Endothelial cell of umbilical vein (primary cell): ENCODE measurements at regions not wholly inside any gene's neighbourhood (a gene's known extent, or its start where the extent isn't known, plus 50 kb on each side); places are given as distances from the start of the nearest gene placed in this dataset.

ENCODE experiments used
- BruUV-seq: library from RNA; stranded (reverse); fragments of 400-500 nt; replicated peaks from 2 replicates; lab custom pipeline; 2021; lab: Mats Ljungman, UMichigan
- CTCF ChIA-PET: fragments of 300-600, 350-600 bp; sonication (Branson Sonifier 250); formaldehyde crosslinking; loops from one replicate; lab custom pipeline; 2021; ENCODE audit warnings: antibody characterized with exemption, inconsistent platforms; lab: Charles Lee
- POLR2A ChIA-PET: fragments of 300-600, 350-600 bp; sonication (Branson Sonifier 250); formaldehyde crosslinking; loops from one replicate; lab custom pipeline; 2021; ENCODE audit warnings: antibody characterized with exemption, inconsistent platforms; lab: Charles Lee
- DNase-seq: peaks from one replicate; pipeline ENCODE4 v3.0.0-alpha.2; 2011; ENCODE audit warnings: low read depth, low spot score
- FAIRE-seq: peaks from 2 replicates; lab custom pipeline; 2011; peaks lifted over from hg19 to GRCh38; lab: Jason Lieb, UNC
- H2AFZ ChIP-seq: 2 replicates; pipeline ENCODE4 v1.6.0; 2012; ENCODE audit warnings: low read depth, low read length, control low read depth, inconsistent platforms
- H3K27ac ChIP-seq: 2 replicates; pipeline ENCODE4 v1.5.1; 2011; ENCODE audit warnings: low read depth, mild to moderate bottlenecking, control low read depth, low read length, moderate library complexity; ENCODE audit not compliant: insufficient read depth
- H3K27me3 ChIP-seq, 2 experiments: 2 replicates each; pipeline versions ENCODE4 v1.6.0 to v1.6.1; 2011; ENCODE audit warnings: low read length in 2 of 2, mixed read lengths in 1 of 2; ENCODE audit not compliant: control insufficient read depth in 2 of 2, insufficient read depth in 2 of 2
- H3K36me3 ChIP-seq, 2 experiments: 2 replicates in 1 of 2; 3 replicates in 1 of 2; pipeline ENCODE4 v1.5.1; 2011; ENCODE audit warnings: low read length in 2 of 2, mild to moderate bottlenecking in 1 of 2, moderate library complexity in 1 of 2; ENCODE audit not compliant: control insufficient read depth in 2 of 2, insufficient read depth in 2 of 2; ENCODE audit errors: extremely low read depth in 1 of 2
- H3K4me1 ChIP-seq: 3 replicates; pipeline ENCODE4 v1.5.1; 2011; ENCODE audit warnings: mild to moderate bottlenecking, low read length; ENCODE audit not compliant: control insufficient read depth, insufficient read depth; ENCODE audit errors: extremely low read depth
- H3K4me2 ChIP-seq: 2 replicates; pipeline ENCODE4 v1.6.1; 2011; ENCODE audit warnings: low read length, control low read depth, mixed read lengths; ENCODE audit not compliant: insufficient read depth
- H3K4me3 ChIP-seq, 3 experiments: fragments of 200-600 bp in 1 of 3; sonication (generic), shearing (Covaris generic) in 1 of 3; replicated peaks in 1 of 3; 2 replicates each; pipeline ENCODE4 v1.5.1; 2011 to 2016; ENCODE audit warnings: control low read depth in 3 of 3, low read length in 3 of 3, mild to moderate bottlenecking in 2 of 3, inconsistent platforms in 1 of 3, low read depth in 1 of 3, moderate library complexity in 1 of 3; ENCODE audit not compliant: insufficient read depth in 1 of 3
- H3K79me2 ChIP-seq: 2 replicates; pipeline ENCODE4 v1.6.0; 2012; ENCODE audit warnings: low read length, inconsistent platforms; ENCODE audit not compliant: control insufficient read depth, insufficient read depth
- H3K9ac ChIP-seq: replicated peaks from 2 replicates; pipeline ENCODE3; 2011; ENCODE audit warnings: low read length, control low read depth; ENCODE audit not compliant: insufficient read depth; ENCODE audit errors: extremely low read depth
- H3K9me1 ChIP-seq: replicated peaks from 3 replicates; pipeline ENCODE4 v1.6.0; 2011; ENCODE audit warnings: mild to moderate bottlenecking, low read length; ENCODE audit not compliant: control insufficient read depth, insufficient read depth; ENCODE audit errors: extremely low read depth
- H3K9me3 ChIP-seq: replicated peaks from 2 replicates; pipeline ENCODE4 v1.5.1; 2012; ENCODE audit warnings: low read length, inconsistent platforms; ENCODE audit not compliant: control insufficient read depth, insufficient read depth
- H4K20me1 ChIP-seq: replicated peaks from 2 replicates; pipeline ENCODE3; 2011; ENCODE audit warnings: mild to moderate bottlenecking, low read length; ENCODE audit not compliant: control insufficient read depth, insufficient read depth; ENCODE audit errors: extremely low read depth
- EZH2 ChIP-seq: IDR thresholded peaks from 2 replicates; pipeline ENCODE4 v1.6.1; 2012; ENCODE audit warnings: borderline replicate concordance, low read depth, mild to moderate bottlenecking, moderate library complexity, low read length, inconsistent platforms; ENCODE audit not compliant: severe bottlenecking
- FOS ChIP-seq: IDR thresholded peaks from 2 replicates; pipeline ENCODE4 v1.6.1; 2011; ENCODE audit warnings: mild to moderate bottlenecking, low read length, moderate library complexity, borderline replicate concordance; ENCODE audit not compliant: insufficient read depth
- GATA2 ChIP-seq: IDR thresholded peaks from 2 replicates; pipeline ENCODE4 v1.7.0; 2011; ENCODE audit warnings: low read depth, mild to moderate bottlenecking, moderate library complexity, mixed read lengths, low read length; ENCODE audit not compliant: insufficient read length, insufficient read depth
- JUN ChIP-seq: IDR thresholded peaks from 2 replicates; pipeline ENCODE4 v1.6.1; 2011; ENCODE audit warnings: borderline replicate concordance, low read depth; ENCODE audit not compliant: insufficient read length, insufficient read depth
- MAX ChIP-seq: IDR thresholded peaks from 2 replicates; pipeline ENCODE4 v1.6.1; 2011; ENCODE audit not compliant: insufficient read depth, insufficient read length
- MYC ChIP-seq: IDR thresholded peaks from one replicate; pipeline ENCODE4 v1.6.1; 2011; ENCODE audit warnings: mild to moderate bottlenecking, low read depth, low read length
- POLR2A ChIP-seq: IDR thresholded peaks from 2 replicates; pipeline ENCODE4 v1.6.1; 2012; ENCODE audit warnings: low read depth, mild to moderate bottlenecking, control low read depth, low read length
- POLR2AphosphoS5 ChIP-seq: IDR thresholded peaks from 2 replicates; pipeline ENCODE4 v1.6.1; 2012; ENCODE audit warnings: low read depth, mild to moderate bottlenecking, control low read depth, low read length, moderate library complexity; ENCODE audit not compliant: insufficient read depth
- dilution Hi-C: fragments of 300-500 bp; cut with MboI; formaldehyde crosslinking; loops from one replicate; pipeline ENCODE4 v1.15.0; 2019; ENCODE audit warnings: low sequenced_read_pairs; ENCODE audit not compliant: extremely low pct_ligation_motif_present
- intact Hi-C: fragments of 100-400 bp; cut with micrococcal nuclease; formaldehyde crosslinking; loops from one replicate; pipeline ENCODE4 v1.10.0; 2022
- TF ChIP-seq, protein P1 (sequence below), 2 donors: IDR thresholded peaks; 1 replicate in 1 of 2; 2 replicates in 1 of 2; pipeline ENCODE4 v1.5.1; 2011; ENCODE audit warnings: low read length in 2 of 2, mild to moderate bottlenecking in 2 of 2, moderate library complexity in 2 of 2, control low read depth in 1 of 2, inconsistent platforms in 1 of 2, low read depth in 1 of 2; ENCODE audit not compliant: insufficient read depth in 1 of 2; ENCODE audit errors: extremely low read depth in 1 of 2

GRCh38 chr2:144711084-144711483 is 191.2 kb upstream of the ZEB2 start:
- Histone ChIP-seq H3K36me3 (no peaks in the 10 kb centered on the region), H3K9me1 (no peaks in the 10 kb centered on the region), H3K27me3 (no peaks in the 10 kb centered on the region), H3K79me2 (no peaks in the 10 kb centered on the region), H4K20me1 (no peaks in the 10 kb centered on the region), H3K9me3 (no peaks in the 10 kb centered on the region), H3K4me3 (no peak overlapping the region), H3K4me2 (no peak overlapping the region), H3K9ac (no peak overlapping the region), H3K27ac (no peak overlapping the region), H3K4me1 (peaks cover 2% of the 10 kb centered on the region), H2AFZ (no peak overlapping the region)
- dilution Hi-C loops (no loop called here), intact Hi-C loops (no loop called here)
- no TSS peak for BruUV-seq
- ChIA-PET POLR2A (no interaction called here), CTCF (interaction anchor here (1.2 kb wide), 1 partner anchor 1042 kb away, joined by 3 read pairs; no protein-coding TSS in a partner anchor)
- no peak for DNase-seq
- no peak for FAIRE-seq
- TF ChIP-seq FOS (no peak), JUN (no peak), MYC (no peak), POLR2AphosphoS5 (no peak), EZH2 (no peak), POLR2A (no peak), GATA2 (no peak), MAX (no peak)
- TF ChIP-seq, protein P1, sequence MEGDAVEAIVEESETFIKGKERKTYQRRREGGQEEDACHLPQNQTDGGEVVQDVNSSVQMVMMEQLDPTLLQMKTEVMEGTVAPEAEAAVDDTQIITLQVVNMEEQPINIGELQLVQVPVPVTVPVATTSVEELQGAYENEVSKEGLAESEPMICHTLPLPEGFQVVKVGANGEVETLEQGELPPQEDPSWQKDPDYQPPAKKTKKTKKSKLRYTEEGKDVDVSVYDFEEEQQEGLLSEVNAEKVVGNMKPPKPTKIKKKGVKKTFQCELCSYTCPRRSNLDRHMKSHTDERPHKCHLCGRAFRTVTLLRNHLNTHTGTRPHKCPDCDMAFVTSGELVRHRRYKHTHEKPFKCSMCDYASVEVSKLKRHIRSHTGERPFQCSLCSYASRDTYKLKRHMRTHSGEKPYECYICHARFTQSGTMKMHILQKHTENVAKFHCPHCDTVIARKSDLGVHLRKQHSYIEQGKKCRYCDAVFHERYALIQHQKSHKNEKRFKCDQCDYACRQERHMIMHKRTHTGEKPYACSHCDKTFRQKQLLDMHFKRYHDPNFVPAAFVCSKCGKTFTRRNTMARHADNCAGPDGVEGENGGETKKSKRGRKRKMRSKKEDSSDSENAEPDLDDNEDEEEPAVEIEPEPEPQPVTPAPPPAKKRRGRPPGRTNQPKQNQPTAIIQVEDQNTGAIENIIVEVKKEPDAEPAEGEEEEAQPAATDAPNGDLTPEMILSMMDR (IDR thresholded peaks at IDR 0.05; ENCODE audit: extremely low read depth in 1 of 2, insufficient read depth in 1 of 2, low read depth in 1 of 2, low read length in 2 of 2): no peak
